Transverse colon (tissue), 4 donors: ENCODE measurements at regions not wholly inside any gene's neighbourhood (a gene's known extent, or its start where the extent isn't known, plus 50 kb on each side); places are given as distances from the start of the nearest gene placed in this dataset.

Experiments used
- DNase-seq: peaks from one replicate; pipeline ENCODE4 v3.0.0-alpha.2; 2019
- H3K27ac ChIP-seq, 4 donors: fragments of 200-600 bp; sonication (generic); 2 replicates each; pipeline ENCODE4 v1.5.1; 2016 to 2018; ENCODE audit warnings: inconsistent platforms in 4 of 4
- H3K27me3 ChIP-seq: fragments of 200-600 bp; sonication (generic); 2 replicates; pipeline ENCODE4 v1.5.1; 2017; ENCODE audit warnings: inconsistent platforms
- H3K36me3 ChIP-seq, 4 donors: fragments of 200-600 bp; sonication (generic); 2 replicates each; pipeline ENCODE4 v1.5.1; 2017 to 2019; ENCODE audit warnings: inconsistent platforms in 4 of 4
- H3K4me1 ChIP-seq, 4 donors: fragments of 200-600 bp; sonication (generic); 2 replicates each; pipeline ENCODE4 v1.5.1; 2017 to 2020; ENCODE audit warnings: inconsistent platforms in 4 of 4
- H3K4me3 ChIP-seq, 4 donors: fragments of 200-600 bp; sonication (generic); 1 replicate in 1 of 4; 2 replicates in 3 of 4; pipeline versions ENCODE4 v1.5.1 to v1.6.1; 2017 to 2019; ENCODE audit warnings: inconsistent platforms in 4 of 4
- H3K9me3 ChIP-seq, 2 donors: fragments of 200-600 bp; sonication (generic); 2 replicates each; pipeline ENCODE4 v1.5.1; 2017 to 2019; ENCODE audit warnings: inconsistent platforms in 2 of 2
- CTCF ChIP-seq, 5 experiments: fragments of 200-600 bp in 3 of 5; fragments of 450-650 bp in 2 of 5; sonication (generic) in 3 of 5; IDR thresholded peaks; 1 replicate in 2 of 5; 2 replicates in 3 of 5; pipeline ENCODE4 v1.5.1; 2016 to 2017; ENCODE audit warnings: antibody characterized with exemption in 5 of 5, inconsistent platforms in 3 of 5, mild to moderate bottlenecking in 2 of 5, moderate library complexity in 1 of 5
- EP300 ChIP-seq: sonication (generic); formaldehyde crosslinking; IDR thresholded peaks from one replicate; pipeline ENCODE4 v1.6.1; 2017; ENCODE audit warnings: antibody characterized with exemption, low read depth
- POLR2A ChIP-seq: fragments of 450-650 bp; IDR thresholded peaks from one replicate; pipeline ENCODE4 v1.6.1; 2016; ENCODE audit warnings: antibody characterized with exemption, mild to moderate bottlenecking, moderate library complexity
- POLR2AphosphoS5 ChIP-seq, 3 donors: sonication (generic); formaldehyde crosslinking; IDR thresholded peaks; one replicate each; pipeline ENCODE4 v1.6.1; 2016; ENCODE audit warnings: antibody characterized with exemption in 3 of 3
- WGBS, 2 donors: methylation state at CpG; one replicate each; pipeline ENCODE4 v1.1.5; 2018; ENCODE audit warnings: low coverage in 1 of 2; 5-methylcytosine and 5-hydroxymethylcytosine counted together
- in situ Hi-C, 4 donors: fragments of 200-750 bp; cut with MboI; loops; one replicate each; pipeline versions ENCODE4 v1.15.0 to v1.15.1; 2017; ENCODE audit warnings: low sequenced_read_pairs in 3 of 4, low pct_ligation_motif_present in 1 of 4, low pct_unique_long_range_greater_than_20kb in 1 of 4
- intact Hi-C: fragments of 100-400 bp; cut with DNase I; formaldehyde crosslinking; loops from one replicate; pipeline ENCODE4 v1.15.1; 2023; ENCODE audit warnings: low total_unique reads

GRCh38 chr17:72315122-72315913 lies 194.5 kb downstream of the SOX9 start:
- Histone ChIP-seq H3K27me3 (no peaks in the 10 kb centered on the region), H3K27ac (no peak overlapping the region), H3K36me3 (no peaks in the 10 kb centered on the region), H3K4me1 (no peaks in the 10 kb centered on the region), H3K4me3 (no peak overlapping the region), H3K9me3 (no peaks in the 10 kb centered on the region)
- DNase-seq: no peak
- TF ChIP-seq POLR2AphosphoS5 (IDR thresholded peaks at IDR 0.05) (no peak), EP300 (no peak), CTCF (IDR thresholded peaks at IDR 0.05) (no peak), POLR2A (no peak)
- intact Hi-C loops: no loop called here
- in situ Hi-C loops: no loop called here
- 85 to 95% methylated on average over 4 of the region's 4 CpGs for WGBS, 2 donors

- intact Hi-C loops: no loop called here
- in situ Hi-C loops: no loop called here
These were observed 197.3 kb downstream of the SOX9 start for GRCh38 chr17:72318131-72318530.

GRCh38 chr17:72321896-72322295 lies 201.1 kb downstream of the SOX9 start:
- no peaks in the 10 kb centered on the region for H3K36me3 ChIP-seq
- WGBS, 2 donors: 80 to 81% methylated on average over 3 to 4 of the region's 4 CpGs
- no peak overlapping the region for H3K4me3 ChIP-seq
- no peaks in the 10 kb centered on the region for H3K27me3 ChIP-seq
- no peak overlapping the region for H3K27ac ChIP-seq
- no peaks in the 10 kb centered on the region for H3K9me3 ChIP-seq
- intact Hi-C loops: no loop called here
- DNase-seq: no peak
- TF ChIP-seq CTCF (IDR thresholded peaks at IDR 0.05): no peak
- no peak for TF ChIP-seq EP300
- TF ChIP-seq POLR2AphosphoS5 (IDR thresholded peaks at IDR 0.05): no peak
- no peak for TF ChIP-seq POLR2A
- in situ Hi-C loops: no loop called here
- no peaks in the 10 kb centered on the region for H3K4me1 ChIP-seq

More at GRCh38 chr17:72318131-72318530, 197.3 kb downstream of the SOX9 start:
- Histone ChIP-seq H3K9me3 (no peaks in the 10 kb centered on the region), H3K4me1 (no peaks in the 10 kb centered on the region), H3K4me3 (no peak overlapping the region), H3K36me3 (no peaks in the 10 kb centered on the region), H3K27me3 (no peaks in the 10 kb centered on the region), H3K27ac (no peak overlapping the region)
- 80 to 94% methylated on average over 2 to 5 of the region's 5 CpGs for WGBS, 2 donors
- DNase-seq: no peak
- TF ChIP-seq POLR2AphosphoS5 (IDR thresholded peaks at IDR 0.05) (no peak), CTCF (IDR thresholded peaks at IDR 0.05) (no peak), EP300 (no peak), POLR2A (no peak)

- H3K4me3 ChIP-seq: no peak overlapping the region
- TF ChIP-seq POLR2AphosphoS5 (IDR thresholded peaks at IDR 0.05): no peak
- no peak for TF ChIP-seq CTCF (IDR thresholded peaks at IDR 0.05)
- no peak for TF ChIP-seq POLR2A
- no peak for TF ChIP-seq EP300
- no peaks in the 10 kb centered on the region for H3K9me3 ChIP-seq
- WGBS, 2 donors: 66 to 100% methylated on average over 1 to 3 of the region's 3 CpGs
- H3K27ac ChIP-seq: no peak overlapping the region
- no peaks in the 10 kb centered on the region for H3K27me3 ChIP-seq
- H3K4me1 ChIP-seq: no peaks in the 10 kb centered on the region
- intact Hi-C loops: no loop called here
- in situ Hi-C loops: no loop called here
- no peak for DNase-seq
- no peaks in the 10 kb centered on the region for H3K36me3 ChIP-seq
These were observed 211.5 kb downstream of the SOX9 start for GRCh38 chr17:72332367-72332766.
